ENCODE measurements at regions not wholly inside any gene's neighbourhood (a gene's known extent, or its start where the extent isn't known, plus 50 kb on each side); places are given as distances from the start of the nearest gene placed in this dataset.

GRCh38 chr6:167442796-167443680 is 118.2 kb downstream of the TTLL2 start:
- ATAC-seq, result no peak

DNA sequence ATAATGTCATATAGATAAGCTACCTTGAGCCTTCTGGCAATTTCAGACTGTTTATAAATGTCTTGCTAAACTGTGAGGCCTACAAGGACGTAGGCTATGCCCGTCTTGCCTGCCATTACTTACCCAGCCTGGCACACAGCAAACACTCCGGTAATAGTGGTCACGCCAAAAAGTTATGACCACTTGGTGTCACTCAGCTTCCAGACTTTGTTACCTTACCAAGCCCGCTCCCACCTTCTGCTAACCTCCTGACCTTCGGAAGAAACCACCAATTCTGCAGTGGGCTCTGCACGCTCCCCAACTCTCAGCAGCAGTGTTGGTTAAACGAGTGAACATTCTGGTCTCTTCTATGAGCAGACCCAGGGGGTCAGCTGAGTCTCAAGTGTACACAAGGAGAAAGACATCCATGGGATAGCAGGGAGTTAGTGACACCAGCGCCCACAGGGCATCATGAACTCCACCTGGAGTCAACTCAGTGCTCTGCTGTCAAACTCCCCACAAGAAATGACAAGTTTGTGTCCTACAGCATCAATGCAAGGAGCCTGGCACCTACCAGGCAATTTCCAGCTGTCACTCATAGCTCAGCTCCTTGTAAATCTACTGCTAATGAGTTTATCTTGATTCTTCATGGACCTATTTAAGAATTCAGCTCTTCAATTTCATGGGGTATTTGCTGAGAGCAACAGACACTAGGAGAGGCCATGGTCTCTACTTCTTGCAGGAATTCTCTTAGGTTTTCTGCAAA is 119.9 kb downstream of the TTLL2 start:
- ATAC-seq, result peak in 1 of 2 donors; percentile 13

- ATAC-seq, result no peak
These were observed 120.7 kb downstream of the TTLL2 start for GRCh38 chr6:167445568-167445967.

DNA sequence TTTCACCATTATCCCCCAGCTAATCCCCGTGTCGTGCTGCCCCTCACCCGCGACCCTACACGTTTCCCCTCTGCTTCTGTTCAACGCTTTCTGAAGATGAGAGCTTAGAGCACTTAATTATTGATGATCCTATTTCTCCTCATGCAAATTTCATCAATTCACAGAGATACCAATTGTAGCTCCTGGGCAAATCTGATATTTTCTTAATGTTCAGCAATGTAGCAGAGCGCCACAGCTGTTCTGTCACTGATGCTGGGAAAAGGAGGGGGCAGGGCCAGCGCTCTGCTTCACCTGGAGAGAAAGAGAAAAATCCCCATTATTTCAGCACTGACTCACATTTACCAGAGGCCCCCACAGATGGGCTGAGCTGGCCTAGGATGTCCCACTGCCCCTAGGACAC is 121.2 kb downstream of the TTLL2 start:
- no peak for ATAC-seq

GRCh38 chr6:167446971-167447370 is 122.1 kb downstream of the TTLL2 start:
- ATAC-seq, result no peak

DNA sequence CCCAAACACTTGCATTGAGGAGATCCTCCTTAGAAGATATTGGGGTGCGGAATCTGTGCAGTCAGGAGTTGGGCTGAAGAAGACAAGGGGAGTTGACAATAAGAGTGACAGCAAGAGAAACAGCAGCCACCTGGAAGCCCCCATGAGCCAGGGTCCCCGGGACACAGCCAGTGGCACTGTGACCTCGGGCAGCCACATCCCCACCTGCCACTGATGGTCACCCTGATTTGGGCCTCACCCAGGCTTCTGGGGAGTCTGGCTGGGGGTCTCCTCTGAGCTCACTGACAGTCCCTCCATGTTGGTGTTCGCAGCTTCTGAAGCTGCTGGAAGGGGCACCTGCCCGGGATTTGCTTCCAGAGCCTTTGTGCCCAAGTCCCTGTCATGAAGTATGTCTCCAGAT is 123.5 kb downstream of the TTLL2 start:
- ATAC-seq, result no peak

- ATAC-seq, result no peak
These were observed 124.4 kb downstream of the TTLL2 start for GRCh38 chr6:167449094-167449861.

DNA sequence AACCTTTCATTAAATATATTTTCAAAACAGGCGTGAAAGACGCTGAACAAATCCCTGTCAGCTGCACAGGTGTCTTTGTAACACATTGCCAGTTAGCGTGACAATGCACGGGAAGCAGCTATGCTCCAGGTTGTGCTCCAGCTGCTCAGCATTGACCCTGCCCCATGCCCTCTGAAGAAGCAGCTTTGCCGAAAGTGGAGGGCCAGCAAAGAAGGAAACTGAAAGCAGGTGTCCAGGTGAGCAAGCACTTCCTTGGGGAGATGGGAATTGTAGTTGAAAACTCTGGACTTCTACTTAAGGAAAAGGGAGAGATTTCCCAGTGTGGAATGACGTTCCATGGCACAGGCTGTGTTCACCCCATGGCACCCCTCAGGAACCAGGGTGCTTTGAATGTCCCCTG is 125.7 kb downstream of the TTLL2 start:
- ATAC-seq, result no peak

DNA sequence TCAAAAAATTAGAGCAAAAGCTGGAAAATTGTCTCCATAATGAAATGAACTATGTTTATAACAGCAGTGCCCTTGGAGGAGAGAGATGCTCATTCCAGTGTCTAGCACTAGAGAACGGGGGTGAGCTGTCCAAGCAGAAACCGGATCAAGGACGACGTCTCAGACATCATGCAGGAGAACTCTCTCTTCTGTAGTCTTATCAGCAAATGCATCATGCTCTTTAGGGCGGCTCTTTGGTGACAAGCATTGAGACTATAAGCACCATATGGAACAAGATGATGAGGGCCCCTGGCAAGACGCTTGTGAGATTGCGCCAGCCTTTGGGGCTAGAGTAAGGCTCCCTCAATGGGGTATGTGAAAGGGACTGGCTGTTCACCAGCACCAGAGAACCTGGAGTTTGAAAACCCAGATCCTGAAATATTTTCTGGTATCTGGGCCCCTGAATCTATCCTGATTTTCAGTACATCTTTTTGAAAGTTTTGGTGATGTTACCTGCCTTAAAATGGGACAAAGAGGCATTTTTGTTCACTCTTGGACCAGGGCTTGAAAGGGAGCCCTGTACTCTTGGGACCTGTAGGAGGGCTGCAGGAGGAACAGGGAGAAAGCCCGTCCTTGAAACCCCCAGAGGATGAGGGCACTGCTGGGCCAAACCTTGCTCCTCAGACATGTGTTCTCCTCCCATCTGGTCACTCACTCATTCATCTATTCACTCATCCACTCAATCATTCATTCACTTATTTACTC is 127.6 kb downstream of the TTLL2 start:
- ATAC-seq, result no peak

DNA sequence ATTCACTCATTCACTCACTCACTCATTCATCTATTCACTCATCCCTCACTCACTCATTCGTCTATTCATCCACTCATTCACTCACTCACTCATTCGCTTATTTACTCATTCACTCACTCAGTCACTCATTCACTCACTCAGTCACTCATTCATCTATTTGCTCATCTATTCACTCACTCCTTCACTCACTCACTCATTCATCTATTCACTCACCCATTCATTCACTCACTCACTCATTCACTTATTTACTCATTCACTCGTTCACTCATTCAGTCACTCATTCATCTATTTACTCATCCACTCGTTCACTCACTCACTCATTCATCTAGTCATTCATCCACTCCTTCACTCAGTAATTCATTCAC is 128.2 kb downstream of the TTLL2 start:
- no peak for ATAC-seq

DNA sequence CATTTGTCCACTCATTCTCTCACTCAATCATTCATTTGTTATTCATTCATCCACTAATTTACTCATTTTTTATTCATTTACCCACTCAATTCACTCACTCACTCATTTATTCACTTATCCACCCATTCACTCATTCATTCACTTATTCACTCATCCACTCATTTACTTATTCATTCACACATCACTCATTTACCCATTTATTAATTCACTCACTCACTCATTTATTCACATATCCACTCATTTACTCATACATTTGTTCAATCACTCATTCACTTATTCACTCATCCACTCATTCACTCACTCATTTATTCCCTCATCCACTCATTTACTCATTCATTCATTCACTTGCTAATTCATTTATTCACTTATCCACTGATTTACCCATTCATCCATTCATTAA is 129.1 kb downstream of the TTLL2 start:
- ATAC-seq, result no peak

DNA sequence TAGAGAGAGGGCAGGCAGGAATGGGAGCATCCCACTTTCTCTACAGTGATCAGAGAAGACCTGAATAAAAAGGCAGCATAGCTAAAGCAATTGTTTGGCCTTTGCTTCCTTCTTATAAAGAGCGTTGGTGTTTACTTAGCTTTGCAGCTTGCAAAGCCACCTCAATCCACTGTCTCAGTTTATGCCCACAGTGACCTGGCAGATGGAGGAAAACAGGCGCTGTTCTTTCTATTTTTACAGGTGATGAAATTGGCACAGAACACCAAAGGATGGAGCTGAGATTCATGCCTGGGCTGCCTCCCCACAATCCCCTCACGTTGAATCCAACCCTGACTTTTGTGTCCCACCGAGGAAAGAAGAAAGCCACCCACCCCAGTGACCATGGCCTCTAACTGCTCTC is 130.5 kb downstream of the TTLL2 start:
- no peak for ATAC-seq

DNA sequence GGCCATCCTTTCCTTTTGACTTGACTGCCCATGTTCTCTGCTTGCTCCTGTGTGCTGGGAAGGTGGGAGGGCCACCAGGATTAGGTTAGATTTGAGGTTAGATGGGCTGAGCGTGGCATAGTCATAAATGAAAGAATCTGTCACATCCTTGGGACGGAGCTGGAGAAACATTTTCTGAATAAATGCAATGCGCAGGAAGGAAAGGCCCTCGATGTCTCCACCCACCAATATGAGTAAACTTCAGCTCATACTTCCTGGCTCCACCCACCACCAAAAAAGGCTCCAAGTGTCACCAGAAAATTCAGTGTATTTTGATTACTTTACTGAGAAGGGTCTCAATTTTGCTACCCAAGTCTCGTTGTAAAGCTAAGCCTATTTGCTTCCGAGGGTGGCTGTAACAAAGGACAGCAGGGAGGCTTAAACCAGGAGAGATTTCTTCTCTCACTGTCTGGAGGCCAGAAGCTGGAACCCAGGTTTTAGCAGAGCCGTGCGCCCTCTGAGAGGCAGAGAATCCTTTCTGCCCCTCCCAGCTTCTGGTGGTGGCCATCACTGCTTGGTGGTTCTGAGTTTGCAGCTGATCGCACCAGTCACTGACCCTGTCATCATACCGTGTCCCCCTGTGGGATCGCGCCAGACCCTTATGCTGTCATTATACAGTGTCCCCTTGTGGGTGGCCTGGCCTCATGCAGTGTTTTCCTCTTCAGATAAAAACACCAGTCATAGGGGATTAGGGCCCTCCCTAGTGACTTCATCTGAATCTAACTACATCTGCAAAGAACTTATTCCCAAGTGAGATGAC is 137.8 kb downstream of the TTLL2 start:
- ATAC-seq, result no peak

DNA sequence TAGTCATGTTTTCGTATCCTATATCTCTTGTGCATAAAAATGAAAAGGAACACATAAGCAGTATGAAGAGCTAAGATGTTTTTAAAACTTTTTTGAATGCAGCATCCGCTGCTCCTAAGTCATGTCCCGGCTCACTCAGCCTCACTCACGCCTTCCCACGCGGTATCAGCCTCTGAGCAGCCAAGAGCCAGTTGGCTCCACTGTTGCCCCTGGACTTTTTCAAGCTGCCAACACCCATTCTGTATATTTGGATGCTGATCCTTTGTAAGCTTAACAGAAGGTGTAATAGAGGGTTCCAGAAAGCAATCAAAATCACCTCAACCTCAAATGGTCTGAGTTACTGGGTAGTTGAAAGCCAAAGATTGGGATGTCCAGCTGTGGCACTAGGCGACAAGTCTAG is 139.3 kb downstream of the TTLL2 start:
- ATAC-seq, result no peak

DNA sequence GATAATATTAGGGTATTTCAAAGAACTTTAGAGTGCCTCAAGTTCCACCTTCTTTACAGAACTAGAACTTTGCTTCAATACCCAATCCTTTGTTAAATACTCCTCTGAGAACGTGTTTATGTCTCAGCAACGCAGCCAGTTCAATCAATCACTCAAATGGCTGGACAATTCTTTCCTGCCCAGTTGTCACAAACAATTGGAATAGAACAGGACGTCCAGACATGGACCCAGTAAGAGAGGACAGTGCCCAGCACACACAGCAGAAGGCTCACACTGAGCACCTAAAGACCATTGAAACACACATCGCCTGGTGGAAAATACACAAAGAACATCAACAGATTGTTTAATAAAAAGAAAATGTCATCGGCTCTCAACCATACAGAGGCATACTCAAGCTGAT is 140.6 kb downstream of the TTLL2 start:
- no peak for ATAC-seq

- no peak for ATAC-seq
These were observed 142.4 kb downstream of the TTLL2 start for GRCh38 chr6:167467282-167467681.

GRCh38 chr6:167467793-167468431 is 143.0 kb downstream of the TTLL2 start:
- no peak for ATAC-seq

DNA sequence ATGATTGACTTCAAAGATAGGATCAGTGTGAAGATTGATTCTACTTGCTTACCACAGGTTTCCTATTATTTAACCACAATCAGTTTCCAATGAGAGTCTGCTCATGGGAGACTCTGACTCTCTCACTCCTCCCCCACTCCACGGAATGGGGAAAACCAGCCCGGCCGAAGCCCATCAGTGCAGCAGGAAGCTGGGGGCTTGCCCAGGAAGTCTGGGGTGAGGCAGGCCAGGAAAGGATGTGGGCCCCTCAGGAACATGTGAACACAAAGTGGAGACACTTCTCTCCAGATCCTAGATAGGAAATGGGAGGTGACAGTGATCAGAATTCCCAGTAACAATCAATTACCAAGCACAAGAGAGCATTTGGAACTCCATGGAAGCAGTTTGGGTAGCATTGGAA is 144.2 kb downstream of the TTLL2 start:
- no peak for ATAC-seq

DNA sequence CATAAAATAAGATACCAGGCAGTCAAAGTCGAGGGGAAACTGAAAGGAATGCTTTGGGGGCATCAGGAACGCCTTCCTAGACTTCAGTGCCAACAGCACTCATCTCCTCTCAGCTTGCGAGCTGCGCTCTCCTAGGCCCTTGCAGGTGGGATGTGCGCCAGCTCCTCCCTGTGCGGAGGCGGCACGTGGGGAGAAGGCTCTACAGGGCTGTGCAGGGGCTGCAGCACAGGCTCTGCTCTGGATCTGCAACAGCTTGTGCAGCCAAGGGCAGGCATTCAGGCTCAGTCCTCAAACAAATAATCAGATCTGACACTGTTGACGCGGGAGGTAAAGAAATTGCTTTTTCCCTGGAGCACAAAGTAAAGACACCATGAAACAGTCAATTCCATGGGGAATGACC is 144.8 kb downstream of the TTLL2 start:
- no peak for ATAC-seq

DNA sequence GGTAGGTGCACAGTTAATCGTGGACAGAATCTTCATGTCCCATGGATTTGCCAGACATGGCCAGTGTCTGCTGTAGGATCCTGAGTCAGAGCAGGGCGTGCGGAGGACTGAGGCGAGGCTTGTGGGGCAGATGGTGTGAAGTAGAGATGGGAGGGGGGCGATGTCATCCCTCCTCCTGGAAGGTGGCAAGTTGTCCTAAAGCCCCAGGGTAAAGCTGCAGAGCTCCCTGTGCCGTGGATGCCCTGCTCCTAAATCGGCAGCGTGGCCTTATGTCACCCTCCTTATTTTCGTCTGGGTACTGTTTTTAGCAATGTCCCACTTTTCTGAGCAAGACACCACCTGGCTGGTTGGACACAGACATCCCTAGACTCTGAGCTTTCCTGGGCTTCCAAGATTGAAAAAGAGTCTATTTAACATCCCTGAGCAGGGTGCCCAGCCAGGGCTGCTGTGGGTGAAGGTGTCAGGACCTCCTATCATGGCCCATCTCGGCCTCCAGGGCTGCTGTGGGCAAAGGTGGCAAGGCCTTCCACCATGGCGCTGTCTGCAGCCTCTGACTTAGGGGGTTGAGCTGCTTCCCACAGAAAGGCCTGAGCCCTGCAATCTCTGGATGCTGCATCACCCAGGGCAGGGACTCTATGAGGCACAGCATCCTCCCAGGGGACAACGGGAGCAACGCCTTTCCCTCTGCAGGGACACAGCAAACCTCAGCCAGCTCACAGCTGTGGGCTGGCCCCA is 145.4 kb downstream of the TTLL2 start:
- ATAC-seq, result no peak
